GM12878 (cell line): ENCODE measurements at regions not wholly inside any gene's neighbourhood (a gene's known extent, or its start where the extent isn't known, plus 50 kb on each side); places are given as distances from the start of the nearest gene placed in this dataset.

Experiments used
- ATAC-seq: fragments of 200-7000 bp; cut with Tn5 transposase; 3 replicates; pipeline ENCODE4 v1.9.1; 2020; ENCODE audit warnings: mild to moderate bottlenecking, moderate library complexity
- BruUV-seq: library from RNA; stranded (reverse); fragments of 400-500 nt; replicated peaks from 2 replicates; lab custom pipeline; 2021; lab: Mats Ljungman, UMichigan
- CTCF ChIA-PET: fragments of 300-600 bp; sonication (Branson Sonifier 250); formaldehyde crosslinking; extraction: SDS; loops from one replicate; lab custom pipeline; 2021; ENCODE audit warnings: inconsistent platforms; lab: Yijun Ruan, JAX
- POLR2A ChIA-PET: fragments of 350-600 bp; formaldehyde crosslinking; extraction: SDS; loops from one replicate; lab custom pipeline; 2021; ENCODE audit warnings: inconsistent platforms; lab: Charles Lee
- RAD21 ChIA-PET: fragments of 300-600 bp; sonication (Branson Sonifier 250); formaldehyde crosslinking; loops from one replicate; lab custom pipeline; 2023; ENCODE audit warnings: antibody characterized with exemption; ENCODE audit not compliant: unreplicated experiment; lab: Charles Lee
- SMC1A ChIA-PET: fragments of 300-600 bp; sonication (Branson Sonifier 250); formaldehyde crosslinking; loops from one replicate; lab custom pipeline; 2023; ENCODE audit not compliant: unreplicated experiment, uncharacterized antibody; lab: Charles Lee
- DNase-seq: peaks from one replicate; pipeline ENCODE4 v3.0.0-alpha.2; 2011; ENCODE audit warnings: low read depth, low spot score
- FAIRE-seq: peaks from 3 replicates; lab custom pipeline; 2011; peaks lifted over from hg19 to GRCh38; lab: Jason Lieb, UNC
- H2AFZ ChIP-seq: 2 replicates; pipeline ENCODE4 v1.6.0; 2011; ENCODE audit warnings: low read depth, low read length, control low read depth; ENCODE audit not compliant: control insufficient read depth
- H3K27ac ChIP-seq: 2 replicates; pipeline ENCODE4 v1.5.1; 2011; ENCODE audit warnings: control low read depth; ENCODE audit not compliant: control insufficient read depth, insufficient read depth
- H3K27me3 ChIP-seq, 2 experiments: replicated peaks in 1 of 2; 2 replicates each; pipeline versions ENCODE4 v1.6.0 to v1.6.1; 2011; ENCODE audit warnings: low read length in 1 of 2; ENCODE audit not compliant: control insufficient read depth in 2 of 2, insufficient read depth in 2 of 2
- H3K36me3 ChIP-seq, 2 experiments: 2 replicates each; pipeline ENCODE4 v1.5.1; 2011; ENCODE audit warnings: low read length in 1 of 2; ENCODE audit not compliant: control insufficient read depth in 2 of 2, insufficient read depth in 2 of 2
- H3K4me1 ChIP-seq: 2 replicates; pipeline ENCODE4 v1.6.1; 2011; ENCODE audit warnings: mild to moderate bottlenecking, low read length, moderate library complexity, mixed read lengths; ENCODE audit not compliant: control insufficient read depth, insufficient read depth
- H3K4me2 ChIP-seq: 2 replicates; pipeline ENCODE4 v1.6.0; 2011; ENCODE audit warnings: control low read depth; ENCODE audit not compliant: control insufficient read depth, insufficient read depth
- H3K4me3 ChIP-seq: fragments of 200-600 bp; sonication (generic); 2 replicates; pipeline ENCODE4 v1.5.1; 2016
- H3K79me2 ChIP-seq: 2 replicates; pipeline ENCODE4 v1.6.0; 2011; ENCODE audit warnings: low read length; ENCODE audit not compliant: control insufficient read depth, insufficient read depth
- H3K9ac ChIP-seq: 2 replicates; pipeline ENCODE4 v1.8.0; 2011; ENCODE audit warnings: low read length, control low read depth, mixed read lengths; ENCODE audit not compliant: control insufficient read depth, insufficient read depth
- H3K9me3 ChIP-seq: replicated peaks from 3 replicates; pipeline ENCODE4 v1.5.1; 2011; ENCODE audit warnings: mild to moderate bottlenecking, low read length; ENCODE audit not compliant: control insufficient read depth, insufficient read depth
- H4K20me1 ChIP-seq: 2 replicates; pipeline ENCODE4 v1.6.0; 2011; ENCODE audit not compliant: control insufficient read depth, insufficient read depth
- BCLAF1 ChIP-seq: fragments of 450-650 bp; IDR thresholded peaks from 2 replicates; pipeline ENCODE4 v1.6.1; 2017; ENCODE audit warnings: antibody characterized with exemption, mild to moderate bottlenecking, moderate library complexity
- BMI1 ChIP-seq: fragments of 450-650 bp; IDR thresholded peaks from 2 replicates; pipeline ENCODE4 v1.6.1; 2016; ENCODE audit warnings: mild to moderate bottlenecking, moderate library complexity, borderline replicate concordance
- CBX5 ChIP-seq: sonication (generic); IDR thresholded peaks from 2 replicates; pipeline ENCODE4 v1.6.1; 2016; ENCODE audit warnings: low read depth, moderate library complexity, mild to moderate bottlenecking, inconsistent platforms
- E2F8 ChIP-seq: fragments of 450-650 bp; IDR thresholded peaks from 2 replicates; pipeline ENCODE4 v1.6.1; 2018; ENCODE audit warnings: mild to moderate bottlenecking, low read depth, moderate library complexity; ENCODE audit not compliant: partially characterized antibody
- ESRRA ChIP-seq: IDR thresholded peaks from 2 replicates; pipeline ENCODE4 v1.6.1; 2012; ENCODE audit warnings: mild to moderate bottlenecking, low read length, improper control_type of control experiment
- FOXK2 ChIP-seq: fragments of 450-650 bp; IDR thresholded peaks from 2 replicates; pipeline ENCODE4 v1.6.1; 2017; ENCODE audit warnings: mild to moderate bottlenecking, moderate library complexity
- FOXM1 ChIP-seq: IDR thresholded peaks from 2 replicates; pipeline ENCODE4 v1.6.1; 2012; ENCODE audit warnings: low read depth, mild to moderate bottlenecking, inconsistent platforms, low read length, moderate library complexity
- IRF4 ChIP-seq: IDR thresholded peaks from 2 replicates; pipeline ENCODE4 v1.6.1; 2011; ENCODE audit warnings: low read depth, low read length
- JUND ChIP-seq: IDR thresholded peaks from 2 replicates; pipeline ENCODE4 v1.6.1; 2012; ENCODE audit warnings: low read depth, mild to moderate bottlenecking, low read length, improper control_type of control experiment, moderate library complexity
- MEF2B ChIP-seq: fragments of 450-650 bp; IDR thresholded peaks from 2 replicates; pipeline ENCODE4 v1.6.1; 2018; ENCODE audit warnings: mild to moderate bottlenecking, moderate library complexity; ENCODE audit not compliant: partially characterized antibody, poor library complexity, severe bottlenecking
- NFYB ChIP-seq: IDR thresholded peaks from 2 replicates; pipeline ENCODE4 v1.6.1; 2011; ENCODE audit warnings: low read depth, mild to moderate bottlenecking, low read length, improper control_type of control experiment, moderate library complexity; ENCODE audit not compliant: insufficient read depth
- NR2C2 ChIP-seq: IDR thresholded peaks from 2 replicates; pipeline ENCODE4 v1.6.1; 2011; ENCODE audit warnings: borderline replicate concordance, low read depth; ENCODE audit not compliant: control insufficient read depth, insufficient read length
- POU2F2 ChIP-seq: IDR thresholded peaks from 3 replicates; pipeline ENCODE4 v1.6.1; 2011; ENCODE audit warnings: low read depth, mild to moderate bottlenecking, low read length, borderline replicate concordance
- RAD21 ChIP-seq: IDR thresholded peaks from 2 replicates; pipeline ENCODE4 v1.6.1; 2011; ENCODE audit warnings: mild to moderate bottlenecking, low read depth, low read length, moderate library complexity; ENCODE audit not compliant: insufficient read depth
- RCOR1 ChIP-seq: conservative IDR thresholded peaks from 2 replicates; pipeline ENCODE4 v1.6.1; 2012; ENCODE audit warnings: low read depth, low read length, improper control_type of control experiment
- TARDBP ChIP-seq: IDR thresholded peaks from 2 replicates; pipeline ENCODE4 v1.6.1; 2016; ENCODE audit warnings: borderline replicate concordance
- ZNF207 ChIP-seq: fragments of 450-650 bp; IDR thresholded peaks from 2 replicates; pipeline ENCODE4 v1.6.1; 2014; ENCODE audit warnings: antibody characterized with exemption, mild to moderate bottlenecking, borderline replicate concordance
- WGBS: methylation state at CpG from one replicate; pipeline ENCODE4 v1.1.6; 2016; ENCODE audit warnings: low lambda C conversion rate; ENCODE audit not compliant: insufficient replicate concordance, insufficient coverage; ENCODE audit errors: missing lambda C conversion rate; 5-methylcytosine and 5-hydroxymethylcytosine counted together
- in situ Hi-C: fragments of 300-500 bp; cut with MboI; formaldehyde crosslinking; loops from 9 replicates; pipeline ENCODE4 v1.14.3; 2018; ENCODE audit warnings: mixed read lengths
- intact Hi-C: fragments of 100-400 bp; cut with micrococcal nuclease; formaldehyde crosslinking; loops from one replicate; pipeline ENCODE4 v1.14.2; 2022; ENCODE audit not compliant: unreplicated experiment

- FAIRE-seq (no peak), DNase-seq (no peak), ATAC-seq (no peak)
- Histone ChIP-seq H4K20me1 (no peaks in the 10 kb centered on the region), H3K4me1 (no peaks in the 10 kb centered on the region), H3K9me3 (no peaks in the 10 kb centered on the region; the same call in 2 of the 3 replicates), H3K4me2 (no peak overlapping the region), H3K27ac (no peak overlapping the region), H3K4me3 (no peak overlapping the region), H3K9ac (no peak overlapping the region), H3K27me3 (no peaks in the 10 kb centered on the region), H3K36me3 (no peaks in the 10 kb centered on the region), H2AFZ (no peak overlapping the region), H3K79me2 (no peaks in the 10 kb centered on the region)
- SMC1A ChIA-PET: no interaction called here
- POLR2A ChIA-PET: no interaction called here
- RAD21 ChIA-PET: no interaction called here
- TF ChIP-seq TARDBP: no peak
- TF ChIP-seq NR2C2: no peak
- no peak for TF ChIP-seq FOXM1
- TF ChIP-seq ZNF207: no peak
- no peak for TF ChIP-seq RCOR1
- TF ChIP-seq NFYB: no peak
- TF ChIP-seq BCLAF1: no peak
- no peak for TF ChIP-seq IRF4
- TF ChIP-seq RAD21: no peak
- no peak for TF ChIP-seq CBX5
- TF ChIP-seq MEF2B: no peak
- TF ChIP-seq FOXK2: no peak
- no peak for TF ChIP-seq E2F8
- no peak for TF ChIP-seq BMI1
- TF ChIP-seq ESRRA: no peak
- TF ChIP-seq JUND: no peak
- TF ChIP-seq POU2F2: no peak
- intact Hi-C loops: no loop called here
- in situ Hi-C loops: loop anchor here (25.0 kb wide), 1 partner anchor 1145 kb away; no protein-coding TSS in a partner anchor
- CTCF ChIA-PET: interaction anchor here (1.1 kb wide), 1 partner anchor 8 kb away, joined by 3 read pairs; no protein-coding TSS in a partner anchor
- 60% methylated on average over 15 of the region's 15 CpGs for WGBS
- BruUV-seq: no TSS peak
Observed at GRCh38 chr16:7017006-7017662, 315.5 kb upstream of the RBFOX1 start.
